Smooth muscle cell (in vitro differentiated cells): ENCODE measurements at regions not wholly inside any gene's neighbourhood (a gene's known extent, or its start where the extent isn't known, plus 50 kb on each side); places are given as distances from the start of the nearest gene placed in this dataset.

Experiments used
- DNase-seq: peaks from one replicate; lab custom pipeline; 2025; ENCODE audit not compliant: unreplicated experiment; lab: John Stamatoyannopoulos, UW
- H2AFZ ChIP-seq: fragments of 200-600 bp; sonication (generic); 2 replicates; pipeline ENCODE4 v1.6.0; 2016; ENCODE audit warnings: antibody characterized with exemption, low read depth, mild to moderate bottlenecking
- H3F3A ChIP-seq: fragments of 200-600 bp; sonication (generic); 2 replicates; pipeline ENCODE4 v1.6.0; 2017; ENCODE audit warnings: antibody characterized with exemption, low read depth
- H3K27ac ChIP-seq: fragments of 200-600 bp; sonication (generic); 2 replicates; pipeline ENCODE4 v1.5.1; 2016; ENCODE audit warnings: low read depth, mild to moderate bottlenecking
- H3K27me3 ChIP-seq: fragments of 200-600 bp; sonication (generic); 2 replicates; pipeline ENCODE4 v1.6.1; 2016; ENCODE audit warnings: low read depth, mild to moderate bottlenecking
- H3K36me3 ChIP-seq: fragments of 200-600 bp; sonication (generic); 2 replicates; pipeline ENCODE4 v1.5.1; 2016; ENCODE audit warnings: low read depth
- H3K4me1 ChIP-seq: fragments of 200-600 bp; sonication (generic); 2 replicates; pipeline ENCODE4 v1.5.1; 2016; ENCODE audit warnings: low read depth
- H3K4me2 ChIP-seq: fragments of 200-600 bp; sonication (generic); 2 replicates; pipeline ENCODE4 v1.6.0; 2016; ENCODE audit warnings: mild to moderate bottlenecking
- H3K4me3 ChIP-seq: fragments of 200-600 bp; sonication (generic); 2 replicates; pipeline ENCODE4 v1.5.1; 2016; ENCODE audit warnings: mild to moderate bottlenecking
- H3K79me2 ChIP-seq: fragments of 200-600 bp; sonication (generic); 2 replicates; pipeline ENCODE4 v1.6.0; 2016; ENCODE audit warnings: low read depth, mild to moderate bottlenecking
- H3K9ac ChIP-seq: fragments of 200-600 bp; sonication (generic); 2 replicates; pipeline ENCODE4 v1.6.0; 2016; ENCODE audit warnings: low read depth
- H3K9me3 ChIP-seq: fragments of 200-600 bp; sonication (generic); replicated peaks from 2 replicates; pipeline ENCODE4 v1.5.1; 2016; ENCODE audit warnings: low read depth
- H4K20me1 ChIP-seq: fragments of 200-600 bp; sonication (generic); 2 replicates; pipeline ENCODE4 v1.6.0; 2016; ENCODE audit warnings: low read depth
- WGBS: methylation state at CpG from one replicate; pipeline ENCODE4 v1.1.7; 2016; ENCODE audit warnings: low lambda C conversion rate; 5-methylcytosine and 5-hydroxymethylcytosine counted together
- TF ChIP-seq, protein P1 (sequence below): fragments of 200-600 bp; sonication (generic); IDR thresholded peaks from 2 replicates; pipeline ENCODE4 v1.5.1; 2017; ENCODE audit warnings: borderline replicate concordance, mild to moderate bottlenecking, antibody characterized with exemption; ENCODE audit not compliant: insufficient read depth, poor library complexity, severe bottlenecking

DNA sequence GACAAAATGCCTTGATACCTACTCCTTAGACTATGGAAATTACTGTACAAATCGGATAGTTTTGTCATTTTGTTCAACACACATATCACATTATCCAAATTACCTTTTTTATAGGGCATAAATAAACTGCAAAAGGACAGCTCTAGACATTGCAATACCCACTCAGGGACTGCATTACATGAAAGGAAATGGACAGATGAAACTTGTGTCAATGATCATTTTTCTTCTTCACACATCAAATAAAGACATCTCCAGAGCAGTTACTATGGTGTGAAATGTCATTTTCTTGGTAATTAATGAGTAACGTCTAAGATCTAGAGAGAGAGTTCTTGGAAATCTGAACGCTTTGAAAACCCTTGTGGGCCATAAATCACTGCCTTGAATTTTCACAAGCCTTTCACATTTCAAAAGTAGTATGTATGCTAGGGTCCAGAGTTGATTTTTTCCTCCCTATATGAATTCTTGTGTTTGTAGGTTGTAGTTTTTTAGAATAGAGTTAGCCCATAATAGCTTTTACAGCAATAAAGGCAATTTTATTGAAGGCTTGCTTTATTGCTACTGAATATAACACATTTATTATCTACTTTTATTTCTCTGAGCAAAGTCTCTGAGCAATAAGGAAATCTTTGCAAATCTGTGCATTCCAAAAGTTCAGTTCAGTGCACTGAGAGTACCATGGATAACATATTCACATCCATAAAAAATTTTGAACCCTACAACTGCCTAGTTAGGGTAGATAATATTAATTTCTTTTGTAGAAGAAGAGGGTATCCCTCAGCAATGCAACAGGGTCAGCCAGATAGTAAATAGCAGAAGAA, 358.0 kb upstream of the PCSK5 start:
- WGBS = 81% methylated on average over 3 of the region's 3 CpGs
- H3K9ac ChIP-seq = no peak overlapping the region
- H3K27me3 ChIP-seq = peaks cover 4% of the 10 kb centered on the region
- no peak for DNase-seq
- H3K36me3 ChIP-seq = no peaks in the 10 kb centered on the region
- no peaks in the 10 kb centered on the region for H3K79me2 ChIP-seq
- no peak overlapping the region for H3K27ac ChIP-seq
- H3K4me2 ChIP-seq = no peak overlapping the region
- H4K20me1 ChIP-seq = no peaks in the 10 kb centered on the region
- no peaks in the 10 kb centered on the region for H3K9me3 ChIP-seq
- TF ChIP-seq, protein P1, sequence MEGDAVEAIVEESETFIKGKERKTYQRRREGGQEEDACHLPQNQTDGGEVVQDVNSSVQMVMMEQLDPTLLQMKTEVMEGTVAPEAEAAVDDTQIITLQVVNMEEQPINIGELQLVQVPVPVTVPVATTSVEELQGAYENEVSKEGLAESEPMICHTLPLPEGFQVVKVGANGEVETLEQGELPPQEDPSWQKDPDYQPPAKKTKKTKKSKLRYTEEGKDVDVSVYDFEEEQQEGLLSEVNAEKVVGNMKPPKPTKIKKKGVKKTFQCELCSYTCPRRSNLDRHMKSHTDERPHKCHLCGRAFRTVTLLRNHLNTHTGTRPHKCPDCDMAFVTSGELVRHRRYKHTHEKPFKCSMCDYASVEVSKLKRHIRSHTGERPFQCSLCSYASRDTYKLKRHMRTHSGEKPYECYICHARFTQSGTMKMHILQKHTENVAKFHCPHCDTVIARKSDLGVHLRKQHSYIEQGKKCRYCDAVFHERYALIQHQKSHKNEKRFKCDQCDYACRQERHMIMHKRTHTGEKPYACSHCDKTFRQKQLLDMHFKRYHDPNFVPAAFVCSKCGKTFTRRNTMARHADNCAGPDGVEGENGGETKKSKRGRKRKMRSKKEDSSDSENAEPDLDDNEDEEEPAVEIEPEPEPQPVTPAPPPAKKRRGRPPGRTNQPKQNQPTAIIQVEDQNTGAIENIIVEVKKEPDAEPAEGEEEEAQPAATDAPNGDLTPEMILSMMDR = no peak
- H3F3A ChIP-seq = no peaks in the 10 kb centered on the region
- no peaks in the 10 kb centered on the region for H3K4me1 ChIP-seq
- H2AFZ ChIP-seq = no peak overlapping the region
- no peak overlapping the region for H3K4me3 ChIP-seq

DNA sequence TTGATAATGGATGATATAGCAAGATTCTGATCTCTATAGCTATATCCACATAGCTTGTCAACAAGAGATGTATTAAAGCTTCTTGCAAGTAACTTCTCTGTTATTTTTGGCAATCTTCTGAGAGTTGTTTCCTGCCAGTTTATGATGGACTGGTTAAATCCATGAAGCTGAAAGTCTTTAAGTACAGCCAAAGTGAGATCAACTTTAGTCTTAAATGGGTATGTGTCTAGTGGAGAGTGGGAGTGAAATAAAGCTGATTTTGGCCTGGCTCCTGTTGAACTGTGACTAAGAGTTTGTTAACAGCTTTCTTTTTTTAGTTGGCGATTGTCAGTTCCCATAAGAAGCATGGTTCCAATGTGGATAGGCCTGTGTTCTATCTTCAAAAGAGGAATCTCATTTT, 350.9 kb upstream of the PCSK5 start:
- H3K36me3 ChIP-seq = no peaks in the 10 kb centered on the region
- H3K27ac ChIP-seq = no peak overlapping the region
- TF ChIP-seq, protein P1 = no peak
- no peaks in the 10 kb centered on the region for H3K79me2 ChIP-seq
- H3K4me3 ChIP-seq = no peak overlapping the region
- no peaks in the 10 kb centered on the region for H3F3A ChIP-seq
- DNase-seq = no peak
- no peak overlapping the region for H2AFZ ChIP-seq
- H4K20me1 ChIP-seq = no peaks in the 10 kb centered on the region
- no peaks in the 10 kb centered on the region for H3K9me3 ChIP-seq
- H3K9ac ChIP-seq = no peak overlapping the region
- no peak overlapping the region for H3K4me2 ChIP-seq
- H3K27me3 ChIP-seq = no peaks in the 10 kb centered on the region
- 74% methylated on average over 1 of the region's 1 CpG for WGBS
- H3K4me1 ChIP-seq = no peaks in the 10 kb centered on the region

DNA sequence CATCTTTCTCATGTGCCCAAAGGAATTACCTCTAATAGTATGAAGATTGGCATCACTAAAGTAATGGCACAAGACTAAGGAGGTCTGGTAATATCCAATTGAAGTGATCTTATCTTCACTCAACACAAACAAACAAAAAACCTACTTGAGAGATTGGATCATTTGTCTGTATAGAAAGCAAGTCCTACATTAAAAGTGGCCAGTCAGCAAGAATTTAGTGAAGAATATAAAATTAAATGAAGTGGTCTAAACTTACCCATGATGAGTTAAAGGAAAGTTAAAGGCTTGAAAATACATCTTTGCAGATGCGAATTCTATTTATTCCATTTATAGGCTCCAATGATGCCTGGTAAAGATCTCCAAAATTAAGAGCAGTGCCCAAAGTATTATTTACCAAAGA, 350.3 kb upstream of the PCSK5 start:
- TF ChIP-seq, protein P1 = no peak
- no peak overlapping the region for H3K27ac ChIP-seq

DNA sequence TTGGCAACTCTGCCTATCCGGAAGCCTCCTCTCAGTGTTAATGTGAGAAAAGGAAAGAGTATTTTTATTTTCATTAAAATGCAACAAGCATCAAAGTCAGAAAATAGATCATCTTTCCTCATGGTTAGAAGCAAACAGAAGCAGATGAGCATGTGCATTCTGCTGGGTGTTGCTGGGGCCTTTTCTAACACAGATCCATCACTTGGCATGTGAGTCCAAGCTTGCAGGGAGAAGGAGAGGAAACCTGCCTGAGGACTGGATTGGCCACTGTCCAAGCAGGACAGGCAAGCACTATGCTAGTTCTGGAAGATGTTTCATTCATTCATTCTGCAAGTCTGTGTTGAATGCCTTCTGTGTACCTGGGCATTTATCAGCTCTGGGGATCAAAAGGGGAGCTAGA, 348.7 kb upstream of the PCSK5 start:
- H3K27me3 ChIP-seq = no peaks in the 10 kb centered on the region
- WGBS = 95% methylated on average over 1 of the region's 1 CpG
- H3K4me2 ChIP-seq = no peak overlapping the region
- no peaks in the 10 kb centered on the region for H3K79me2 ChIP-seq
- H3K4me3 ChIP-seq = no peak overlapping the region
- no peaks in the 10 kb centered on the region for H4K20me1 ChIP-seq
- no peak overlapping the region for H3K9ac ChIP-seq
- no peak for DNase-seq
- H3F3A ChIP-seq = no peaks in the 10 kb centered on the region
- no peaks in the 10 kb centered on the region for H3K36me3 ChIP-seq
- H3K27ac ChIP-seq = no peak overlapping the region
- TF ChIP-seq, protein P1 = no peak
- no peak overlapping the region for H2AFZ ChIP-seq
- no peaks in the 10 kb centered on the region for H3K4me1 ChIP-seq
- no peaks in the 10 kb centered on the region for H3K9me3 ChIP-seq

More for the DNA sequence above, 350.3 kb upstream of the PCSK5 start:
- no peaks in the 10 kb centered on the region for H4K20me1 ChIP-seq
- no peaks in the 10 kb centered on the region for H3K79me2 ChIP-seq
- H3K4me1 ChIP-seq = no peaks in the 10 kb centered on the region
- no peak overlapping the region for H3K9ac ChIP-seq
- WGBS = 97% methylated on average over 1 of the region's 1 CpG
- H3K36me3 ChIP-seq = no peaks in the 10 kb centered on the region
- no peak overlapping the region for H3K4me3 ChIP-seq
- no peak overlapping the region for H3K4me2 ChIP-seq
- DNase-seq = no peak
- no peaks in the 10 kb centered on the region for H3K9me3 ChIP-seq
- H3F3A ChIP-seq = no peaks in the 10 kb centered on the region
- no peaks in the 10 kb centered on the region for H3K27me3 ChIP-seq
- no peak overlapping the region for H2AFZ ChIP-seq
